HCT116 (cell line): ENCODE measurements at regions not wholly inside any gene's neighbourhood (a gene's known extent, or its start where the extent isn't known, plus 50 kb on each side); places are given as distances from the start of the nearest gene placed in this dataset.

ENCODE experiments used
- ATAC-seq: fragments of 200-7000 bp; cut with Tn5 transposase; 2 replicates; pipeline ENCODE4 v1.9.1; 2020; ENCODE audit warnings: mild to moderate bottlenecking, moderate library complexity
- BruUV-seq: library from RNA; stranded (reverse); fragments of 400-500 nt; replicated peaks from 2 replicates; lab custom pipeline; 2021; lab: Mats Ljungman, UMichigan
- CTCF ChIA-PET: fragments of 300-600 bp; sonication (Branson Sonifier 250); formaldehyde crosslinking; loops from one replicate; lab custom pipeline; 2021; ENCODE audit warnings: antibody characterized with exemption; lab: Charles Lee
- POLR2A ChIA-PET: fragments of 300-600, 350-600 bp; sonication (Branson Sonifier 250); formaldehyde crosslinking; loops from one replicate; lab custom pipeline; 2021; ENCODE audit warnings: antibody characterized with exemption; lab: Charles Lee
- RAD21 ChIA-PET, 2 experiments: fragments of 300-600 bp; sonication (Branson Sonifier 250); formaldehyde crosslinking; loops; one replicate each; lab custom pipeline; 2023; ENCODE audit warnings: low total read pairs in 2 of 2; ENCODE audit not compliant: uncharacterized antibody in 2 of 2, unreplicated experiment in 2 of 2, low non-redundant PET in 1 of 2; lab: Charles Lee
- DNase-seq: peaks from one replicate; pipeline ENCODE4 v3.0.0-alpha.2; 2010; ENCODE audit warnings: low read depth, low spot score
- H2AFZ ChIP-seq: fragments of 200-600 bp; shearing (Covaris generic), sonication (generic); 2 replicates; pipeline ENCODE4 v1.6.1; 2017; ENCODE audit warnings: low read depth, mixed run types, mixed read lengths, antibody characterized with exemption, low read length; ENCODE audit not compliant: poor library complexity, severe bottlenecking
- H3K27ac ChIP-seq: 2 replicates; pipeline ENCODE4 v1.5.1; 2012; ENCODE audit warnings: low read depth, low read length
- H3K27me3 ChIP-seq: fragments of 200-600 bp; sonication (generic); 2 replicates; pipeline ENCODE4 v1.6.1; 2016; ENCODE audit warnings: mixed run types, low read length, mixed read lengths; ENCODE audit not compliant: insufficient read depth
- H3K36me3 ChIP-seq, 2 experiments: fragments of 200-500 bp in 1 of 2; fragments of 200-600 bp in 1 of 2; sonication (Bioruptor generic) in 1 of 2; sonication (generic) in 1 of 2; 2 replicates each; pipeline versions ENCODE4 v1.5.1 to v1.6.1; 2014 to 2016; ENCODE audit warnings: low read length in 2 of 2, inconsistent platforms in 1 of 2, mixed read lengths in 1 of 2, mixed run types in 1 of 2; ENCODE audit not compliant: insufficient read depth in 2 of 2, control insufficient read depth in 1 of 2
- H3K4me1 ChIP-seq, 2 experiments: fragments of 200-600 bp in 1 of 2; sonication (generic) in 1 of 2; 2 replicates each; pipeline versions ENCODE4 v1.5.1 to v1.6.1; 2012 to 2017; ENCODE audit warnings: low read length in 2 of 2, inconsistent platforms in 1 of 2, mild to moderate bottlenecking in 1 of 2, mixed read lengths in 1 of 2, mixed run types in 1 of 2, moderate library complexity in 1 of 2; ENCODE audit not compliant: insufficient read depth in 2 of 2, control insufficient read depth in 1 of 2
- H3K4me2 ChIP-seq: fragments of 200-600 bp; sonication (generic); 2 replicates; pipeline ENCODE4 v1.6.1; 2017; ENCODE audit warnings: mixed run types, low read length, mixed read lengths
- H3K4me3 ChIP-seq, 2 experiments: fragments of 200-600 bp in 1 of 2; sonication (generic) in 1 of 2; replicated peaks in 1 of 2; 2 replicates each; pipeline ENCODE4 v1.5.1; 2011 to 2016; ENCODE audit warnings: low read length in 2 of 2, control low read depth in 1 of 2, low read depth in 1 of 2, mild to moderate bottlenecking in 1 of 2, mixed read lengths in 1 of 2, mixed run types in 1 of 2
- H3K79me2 ChIP-seq: fragments of 200-600 bp; sonication (generic); 2 replicates; pipeline ENCODE4 v1.6.1; 2017; ENCODE audit warnings: mild to moderate bottlenecking, mixed run types, low read length, moderate library complexity, mixed read lengths; ENCODE audit not compliant: insufficient read depth
- H3K9ac ChIP-seq: fragments of 200-600 bp; sonication (generic); 2 replicates; pipeline ENCODE4 v1.6.1; 2016; ENCODE audit warnings: low read length, mixed read lengths
- H3K9me2 ChIP-seq: fragments of 200-600 bp; sonication (generic), shearing (Covaris generic); 2 replicates; pipeline ENCODE4 v1.6.1; 2017; ENCODE audit warnings: mixed run types, mild to moderate bottlenecking, moderate library complexity; ENCODE audit not compliant: insufficient read depth
- H3K9me3 ChIP-seq, 2 experiments: fragments of 200-500 bp in 1 of 2; fragments of 200-600 bp in 1 of 2; sonication (Bioruptor generic) in 1 of 2; sonication (generic) in 1 of 2; 2 replicates each; pipeline ENCODE4 v1.6.1; 2014 to 2017; ENCODE audit warnings: low read length in 2 of 2, mixed read lengths in 2 of 2, inconsistent platforms in 1 of 2, low read depth in 1 of 2, mild to moderate bottlenecking in 1 of 2, mixed run types in 1 of 2, moderate library complexity in 1 of 2; ENCODE audit not compliant: control insufficient read depth in 1 of 2, insufficient read depth in 1 of 2
- H4K20me1 ChIP-seq: fragments of 200-600 bp; sonication (generic), shearing (Covaris generic); 2 replicates; pipeline ENCODE4 v1.6.1; 2017; ENCODE audit warnings: mixed run types, mild to moderate bottlenecking, moderate library complexity; ENCODE audit not compliant: insufficient read depth
- CBX3 ChIP-seq: IDR thresholded peaks from 2 replicates; pipeline ENCODE4 v1.6.1; 2012; ENCODE audit warnings: low read depth
- CEBPB ChIP-seq: IDR thresholded peaks from 2 replicates; pipeline ENCODE4 v1.6.1; 2012; ENCODE audit warnings: low read depth
- CTCF ChIP-seq, 3 experiments: fragments of 200-600 bp in 1 of 3; sonication (generic) in 1 of 3; IDR thresholded peaks in 2 of 3; conservative IDR thresholded peaks in 1 of 3; 2 replicates each; pipeline ENCODE4 v1.5.1; 2012 to 2017; ENCODE audit warnings: low read depth in 2 of 3, low read length in 2 of 3, antibody characterized with exemption in 1 of 3, borderline replicate concordance in 1 of 3, control low read depth in 1 of 3, mild to moderate bottlenecking in 1 of 3, mixed read lengths in 1 of 3, mixed run types in 1 of 3, moderate library complexity in 1 of 3; ENCODE audit not compliant: insufficient read depth in 1 of 3
- EGR1 ChIP-seq: IDR thresholded peaks from 2 replicates; pipeline ENCODE4 v1.6.1; 2012; ENCODE audit warnings: low read depth
- EZH2phosphoT487 ChIP-seq: fragments of 200-600 bp; IDR thresholded peaks from 2 replicates; pipeline ENCODE4 v1.6.1; 2018; ENCODE audit warnings: antibody characterized with exemption, borderline replicate concordance
- FOSL1 ChIP-seq: IDR thresholded peaks from 2 replicates; pipeline ENCODE4 v1.6.1; 2012; ENCODE audit warnings: low read depth
- JUND ChIP-seq: IDR thresholded peaks from 2 replicates; pipeline ENCODE4 v1.6.1; 2012
- MAX ChIP-seq: IDR thresholded peaks from 2 replicates; pipeline ENCODE4 v1.6.1; 2012
- RAD21 ChIP-seq: IDR thresholded peaks from 2 replicates; pipeline ENCODE4 v1.6.1; 2012; ENCODE audit warnings: low read depth, mild to moderate bottlenecking
- SP1 ChIP-seq: IDR thresholded peaks from 2 replicates; pipeline ENCODE4 v1.6.1; 2012; ENCODE audit warnings: low read depth
- TCF7L2 ChIP-seq: IDR thresholded peaks from 2 replicates; pipeline ENCODE4 v1.7.0; 2011; ENCODE audit warnings: borderline replicate concordance, inconsistent platforms; ENCODE audit not compliant: insufficient read depth, insufficient read length; ENCODE audit errors: extremely low read depth
- ZNF274 ChIP-seq: fragments of 200-500 bp; sonication (Bioruptor generic); IDR thresholded peaks from 2 replicates; pipeline ENCODE4 v1.6.1; 2014; ENCODE audit warnings: mild to moderate bottlenecking, low read depth, low read length, inconsistent platforms
- intact Hi-C: fragments of 100-400 bp; cut with micrococcal nuclease; formaldehyde crosslinking; loops from 2 replicates; pipeline ENCODE4 v1.10.0; 2022

- Histone ChIP-seq H3K27ac (no peak overlapping the region), H3K27me3 (no peaks in the 10 kb centered on the region), H3K9me2 (no peaks in the 10 kb centered on the region), H3K4me1 (peaks cover 15 to 30% of the 10 kb centered on the region in 2 experiments), H3K9me3 (no peaks in the 10 kb centered on the region), H3K4me3 (no peak overlapping the region), H3K36me3 (no peaks in the 10 kb centered on the region), H2AFZ (no peak overlapping the region), H3K9ac (no peak overlapping the region), H3K4me2 (peak overlapping the region; percentile 32), H3K79me2 (no peaks in the 10 kb centered on the region), H4K20me1 (no peaks in the 10 kb centered on the region)
- BruUV-seq = no TSS peak
- ATAC-seq (peak; percentile 59; the same call in 1 of the 2 replicates), DNase-seq (peak; percentile 13)
- POLR2A ChIA-PET = no interaction called here
- CTCF ChIA-PET = interaction anchor here (1.9 to 2.1 kb wide), 2 partner anchors 11 to 15 kb away, joined by 9 to 10 read pairs; no protein-coding TSS in a partner anchor
- intact Hi-C loops = no loop called here
- RAD21 ChIA-PET = no interaction called here
- TF ChIP-seq EGR1 = no peak
- no peak for TF ChIP-seq SP1
- TF ChIP-seq MAX = no peak
- TF ChIP-seq TCF7L2 = no peak
- peak; percentile 14; the same call in 1 of the 2 replicates for TF ChIP-seq FOSL1
- 0 out of 2 replicates have a peak, but pooled peaks have one; percentile 15 for TF ChIP-seq JUND
- no peak for TF ChIP-seq CBX3
- no peak for TF ChIP-seq ZNF274
Observed at GRCh38 chr6:44667226-44667625, 279.7 kb downstream of the CDC5L start.

GRCh38 chr6:44667668-44668390, 280.3 kb downstream of the CDC5L start:
- ChIA-PET POLR2A (interaction anchor here (1.3 kb wide), 1 partner anchor 8 kb away, joined by 3 read pairs; no protein-coding TSS in a partner anchor), RAD21 (no interaction called here), CTCF (interaction anchor here (0.9 to 2.1 kb wide), 8 partner anchors 8 to 1255 kb away, joined by 3 to 10 read pairs (median 8); no protein-coding TSS in a partner anchor)
- H3K9ac ChIP-seq = no peak overlapping the region
- intact Hi-C loops = no loop called here
- peaks cover 17 to 31% of the 10 kb centered on the region in 2 experiments for H3K4me1 ChIP-seq
- BruUV-seq = no TSS peak
- no peaks in the 10 kb centered on the region for H3K27me3 ChIP-seq
- peak; percentile 29 for DNase-seq
- no peaks in the 10 kb centered on the region for H4K20me1 ChIP-seq
- no peaks in the 10 kb centered on the region for H3K79me2 ChIP-seq
- H3K9me3 ChIP-seq = no peaks in the 10 kb centered on the region
- H3K4me2 ChIP-seq = peak overlapping the region; percentile 32
- H3K27ac ChIP-seq = no peak overlapping the region
- H3K9me2 ChIP-seq = no peaks in the 10 kb centered on the region
- H2AFZ ChIP-seq = no peak overlapping the region
- peak; percentile 89 for ATAC-seq
- no peak for TF ChIP-seq CEBPB
- TF ChIP-seq CTCF (IDR thresholded peaks at IDR 0.05 in 2 of 3, conservative IDR thresholded peaks at IDR 0.05 in 1 of 3; ENCODE audit: borderline replicate concordance in 1 of 3, insufficient read depth in 1 of 3, low read depth in 2 of 3, low read length in 2 of 3) = peak; percentile 29 to 87 (median 74); a peak in 5 of 6 replicates
- no peak for TF ChIP-seq EZH2phosphoT487
- peak; percentile 55 for TF ChIP-seq RAD21
- no peaks in the 10 kb centered on the region for H3K36me3 ChIP-seq
- no peak overlapping the region for H3K4me3 ChIP-seq
